ENCODE measurements at regions not wholly inside any gene's neighbourhood (a gene's known extent, or its start where the extent isn't known, plus 50 kb on each side); places are given as distances from the start of the nearest gene placed in this dataset.

DNA sequence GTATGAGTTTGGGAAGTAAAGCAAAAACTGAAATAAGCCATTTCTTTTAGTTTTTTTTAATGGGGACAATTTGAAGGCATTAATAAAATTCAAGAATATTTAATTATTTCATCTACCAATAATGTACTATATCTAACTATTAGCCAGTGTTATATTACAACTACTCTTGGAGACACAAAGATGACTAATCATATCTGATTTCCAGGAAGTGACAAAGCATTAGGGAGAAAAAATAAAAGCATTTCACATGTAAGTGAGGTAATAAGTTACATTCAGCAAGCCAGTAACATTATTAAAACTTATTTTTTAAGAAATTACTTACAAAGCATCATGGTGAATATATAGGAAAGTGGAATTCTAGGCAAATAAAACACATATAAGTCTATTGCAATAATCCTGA, 781.3 kb upstream of the NRXN1 start:
- H3K27me3 ChIP-seq: no peaks in the 10 kb centered on the region
- no peaks in the 10 kb centered on the region for H3K36me3 ChIP-seq
- H3K9me3 ChIP-seq: no peaks in the 10 kb centered on the region
- intact Hi-C loops (cut with DNase I; ENCODE audit: low total_unique reads): no loop called here
- no peak for DNase-seq
- H3K4me3 ChIP-seq: no peak overlapping the region
- TF ChIP-seq, protein P1, sequence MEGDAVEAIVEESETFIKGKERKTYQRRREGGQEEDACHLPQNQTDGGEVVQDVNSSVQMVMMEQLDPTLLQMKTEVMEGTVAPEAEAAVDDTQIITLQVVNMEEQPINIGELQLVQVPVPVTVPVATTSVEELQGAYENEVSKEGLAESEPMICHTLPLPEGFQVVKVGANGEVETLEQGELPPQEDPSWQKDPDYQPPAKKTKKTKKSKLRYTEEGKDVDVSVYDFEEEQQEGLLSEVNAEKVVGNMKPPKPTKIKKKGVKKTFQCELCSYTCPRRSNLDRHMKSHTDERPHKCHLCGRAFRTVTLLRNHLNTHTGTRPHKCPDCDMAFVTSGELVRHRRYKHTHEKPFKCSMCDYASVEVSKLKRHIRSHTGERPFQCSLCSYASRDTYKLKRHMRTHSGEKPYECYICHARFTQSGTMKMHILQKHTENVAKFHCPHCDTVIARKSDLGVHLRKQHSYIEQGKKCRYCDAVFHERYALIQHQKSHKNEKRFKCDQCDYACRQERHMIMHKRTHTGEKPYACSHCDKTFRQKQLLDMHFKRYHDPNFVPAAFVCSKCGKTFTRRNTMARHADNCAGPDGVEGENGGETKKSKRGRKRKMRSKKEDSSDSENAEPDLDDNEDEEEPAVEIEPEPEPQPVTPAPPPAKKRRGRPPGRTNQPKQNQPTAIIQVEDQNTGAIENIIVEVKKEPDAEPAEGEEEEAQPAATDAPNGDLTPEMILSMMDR (IDR thresholded peaks at IDR 0.05): no peak
- TF ChIP-seq POLR2A (IDR thresholded peaks at IDR 0.05): no peak
- no peak overlapping the region for H3K27ac ChIP-seq
- no peaks in the 10 kb centered on the region for H3K4me1 ChIP-seq

DNA sequence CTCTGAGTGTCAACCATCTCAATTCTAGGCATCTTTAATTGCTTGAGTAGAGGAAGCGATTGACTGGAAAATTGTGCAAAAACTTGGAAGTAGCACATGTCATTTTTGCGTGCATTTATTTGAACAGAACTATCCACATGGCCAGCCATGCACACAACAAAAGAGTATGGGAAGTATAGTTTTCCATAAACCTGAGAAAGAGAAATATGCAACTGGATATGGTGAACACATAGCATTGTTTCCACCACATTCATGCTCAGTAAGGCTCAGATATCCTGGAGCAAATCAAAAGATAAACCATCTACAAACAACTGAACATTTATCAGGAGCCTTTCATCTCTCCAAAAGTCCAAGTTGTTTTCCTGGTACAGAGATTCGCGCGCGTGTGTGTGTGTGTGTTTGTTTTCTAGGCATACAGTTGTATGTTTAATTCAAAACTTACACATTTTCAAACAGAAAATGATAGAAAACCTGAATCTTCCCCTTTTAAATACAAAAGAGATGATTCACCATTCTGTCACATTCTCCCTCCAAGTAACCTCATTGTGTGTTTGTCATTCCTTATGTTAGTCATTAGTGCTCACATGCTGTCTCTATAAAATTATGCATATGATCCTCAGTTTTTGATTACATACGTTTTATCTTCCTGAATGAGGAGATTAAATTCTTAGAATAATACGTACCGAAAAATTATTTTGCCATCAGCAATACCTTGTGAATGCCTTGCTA, 780.4 kb upstream of the NRXN1 start:
- Histone ChIP-seq H3K9me3 (no peaks in the 10 kb centered on the region), H3K4me1 (no peaks in the 10 kb centered on the region), H3K4me3 (no peak overlapping the region), H3K36me3 (no peaks in the 10 kb centered on the region), H3K27me3 (no peaks in the 10 kb centered on the region), H3K27ac (no peak overlapping the region)
- DNase-seq: no peak
- intact Hi-C loops (cut with DNase I; ENCODE audit: low total_unique reads): no loop called here
- TF ChIP-seq, protein P1 (IDR thresholded peaks at IDR 0.05): no peak
- TF ChIP-seq POLR2A (IDR thresholded peaks at IDR 0.05): no peak

DNA sequence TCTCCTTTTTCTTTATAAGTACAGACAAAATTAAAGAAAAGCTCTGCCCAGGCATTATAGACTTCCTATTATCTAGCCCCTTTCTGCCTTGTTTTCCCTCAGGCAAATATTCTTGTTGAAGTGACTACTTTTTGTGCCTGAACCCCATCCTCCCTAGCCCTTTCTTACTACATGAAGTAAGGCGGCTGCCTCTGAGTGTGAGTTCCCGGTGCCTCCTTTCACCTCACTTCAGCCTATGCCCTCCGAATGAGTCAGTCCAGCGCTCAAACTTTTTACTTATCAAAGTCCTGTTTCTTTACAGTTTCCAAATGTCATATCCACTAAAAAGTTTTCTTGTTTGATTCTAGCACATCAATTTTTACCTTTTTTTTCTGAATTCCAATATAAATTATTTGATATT, 778.3 kb upstream of the NRXN1 start:
- no peak for DNase-seq
- H3K9me3 ChIP-seq: no peaks in the 10 kb centered on the region
- H3K36me3 ChIP-seq: no peaks in the 10 kb centered on the region
- H3K4me1 ChIP-seq: no peaks in the 10 kb centered on the region
- H3K4me3 ChIP-seq: no peak overlapping the region
- TF ChIP-seq, protein P1 (IDR thresholded peaks at IDR 0.05): no peak
- TF ChIP-seq POLR2A (IDR thresholded peaks at IDR 0.05): no peak
- H3K27ac ChIP-seq: no peak overlapping the region
- no peaks in the 10 kb centered on the region for H3K27me3 ChIP-seq
- intact Hi-C loops (cut with DNase I; ENCODE audit: low total_unique reads): no loop called here

DNA sequence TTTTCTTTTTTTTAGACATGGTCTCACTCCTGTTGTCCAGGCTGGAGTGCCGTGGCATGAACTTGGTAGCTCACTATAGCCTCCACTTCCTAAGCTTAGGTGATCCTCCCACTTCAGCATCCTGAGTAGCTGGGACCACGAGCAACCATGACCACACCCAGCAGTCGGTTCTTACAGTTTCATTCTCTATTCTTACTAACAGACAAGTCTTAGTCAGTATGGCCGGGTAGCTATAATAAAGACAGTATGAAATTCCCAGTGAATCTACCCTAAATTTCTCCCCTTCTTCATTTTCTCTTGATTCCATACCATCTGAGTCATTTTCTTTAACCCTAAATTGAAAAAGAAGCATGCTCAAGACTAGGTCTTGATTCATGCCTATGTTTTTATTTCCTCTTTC, 775.3 kb upstream of the NRXN1 start:
- H3K9me3 ChIP-seq: no peaks in the 10 kb centered on the region
- H3K27me3 ChIP-seq: no peaks in the 10 kb centered on the region
- no peak for DNase-seq
- intact Hi-C loops (cut with DNase I; ENCODE audit: low total_unique reads): no loop called here
- H3K4me1 ChIP-seq: no peaks in the 10 kb centered on the region
- no peak for TF ChIP-seq POLR2A (IDR thresholded peaks at IDR 0.05)
- TF ChIP-seq, protein P1 (IDR thresholded peaks at IDR 0.05): no peak
- no peak overlapping the region for H3K4me3 ChIP-seq
- no peaks in the 10 kb centered on the region for H3K36me3 ChIP-seq
- H3K27ac ChIP-seq: no peak overlapping the region

DNA sequence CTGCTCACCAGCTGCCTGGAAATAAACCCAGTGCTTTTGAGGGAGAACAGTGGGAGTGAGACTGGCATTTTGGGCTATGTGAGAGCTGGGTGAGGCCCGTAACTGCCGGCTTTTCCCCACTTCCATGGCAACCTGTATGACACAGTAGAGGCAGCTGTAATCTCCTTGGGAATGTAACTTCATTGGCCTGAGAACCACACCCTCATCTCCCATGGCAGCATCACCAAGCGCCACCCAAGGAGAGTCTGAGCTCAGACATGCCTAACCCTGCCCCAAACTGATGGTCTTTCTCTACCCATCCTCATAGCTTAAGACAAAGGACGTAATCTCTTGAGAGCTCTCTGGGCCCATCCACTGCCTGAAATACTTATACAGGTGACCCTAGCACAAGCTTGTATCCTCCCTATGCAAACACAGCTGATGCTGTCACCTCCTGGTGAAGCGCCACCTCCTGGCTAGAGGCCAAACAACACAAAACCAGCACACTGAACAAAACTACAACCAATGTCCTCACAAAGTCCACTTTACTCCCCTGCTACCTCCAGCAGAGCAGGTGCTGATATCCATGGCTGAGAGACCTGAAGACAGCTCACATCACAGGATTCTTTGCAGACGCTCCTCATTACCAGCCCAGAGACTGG, 763.4 kb upstream of the NRXN1 start:
- Histone ChIP-seq H3K4me3 (no peak overlapping the region), H3K27ac (no peak overlapping the region), H3K9me3 (no peaks in the 10 kb centered on the region), H3K36me3 (no peaks in the 10 kb centered on the region), H3K27me3 (no peaks in the 10 kb centered on the region), H3K4me1 (no peaks in the 10 kb centered on the region)
- intact Hi-C loops (cut with DNase I; ENCODE audit: low total_unique reads): no loop called here
- no peak for TF ChIP-seq POLR2A (IDR thresholded peaks at IDR 0.05)
- TF ChIP-seq, protein P1 (IDR thresholded peaks at IDR 0.05): no peak
- DNase-seq: no peak
